Pancreas (tissue), 10 donors: ENCODE measurements at regions not wholly inside any gene's neighbourhood (a gene's known extent, or its start where the extent isn't known, plus 50 kb on each side); places are given as distances from the start of the nearest gene placed in this dataset.
A peak's percentile ranks its signal among the peaks of the same experiment; 100 is the strongest.

Experiments
- ATAC-seq, 4 donors: fragments of 200-7000 bp; cut with Tn5 transposase; one replicate each; pipeline versions ENCODE4 v1.8.0 to v1.9.1; 2020; ENCODE audit warnings: mild to moderate bottlenecking in 4 of 4, moderate library complexity in 4 of 4
- DNase-seq, 6 donors: peaks; one replicate each; pipeline ENCODE4 v3.0.0-alpha.2; 2020
- FAIRE-seq: peaks from 2 replicates; lab custom pipeline; 2012; peaks lifted over from hg19 to GRCh38; lab: Jason Lieb, UNC
- H3K27ac ChIP-seq, 4 donors: fragments of 200-600 bp; sonication (generic); 1 replicate in 3 of 4; 2 replicates in 1 of 4; pipeline versions ENCODE4 v1.5.0 to v1.8.0; 2020
- H3K27me3 ChIP-seq, 4 donors: fragments of 200-600 bp; one replicate each; pipeline ENCODE4 v1.8.0; 2021
- H3K36me3 ChIP-seq, 3 donors: fragments of 200-600 bp; sonication (generic) in 1 of 3; one replicate each; pipeline versions ENCODE4 v1.5.0 to v1.8.0; 2020 to 2021
- H3K4me1 ChIP-seq, 3 donors: fragments of 200-600 bp; one replicate each; pipeline ENCODE4 v1.8.0; 2021
- H3K4me3 ChIP-seq, 4 donors: fragments of 200-600 bp; sonication (generic) in 2 of 4; one replicate each; pipeline versions ENCODE4 v1.5.0 to v1.8.0; 2020 to 2021
- H3K9me3 ChIP-seq, 4 donors: fragments of 200-600 bp; one replicate each; pipeline ENCODE4 v1.8.0; 2021
- CTCF ChIP-seq, 4 donors: fragments of 200-600 bp; sonication (generic) in 3 of 4; IDR thresholded peaks; one replicate each; pipeline versions ENCODE4 v1.5.0 to v1.8.0; 2021; ENCODE audit warnings: antibody characterized with exemption in 4 of 4
- WGBS, 2 donors: extraction: QIAGEN DNeasy Blood & Tissue Kit; methylation state at CpG; one replicate each; pipeline ENCODE4 v1.1.7; 2013; 5-methylcytosine and 5-hydroxymethylcytosine counted together
- intact Hi-C, 3 donors: fragments of 100-400 bp; cut with DNase I; formaldehyde crosslinking; loops; one replicate each; pipeline versions ENCODE4 v1.11.1 to v1.14.2; 2022
- donor health status: healthy with polysubstance abuse.
- donor health status: DM: no; HTN: no; CAD: no; lungs with moderate emphysema.
- donor health status: DM: no; HTN: no; CAD: no.
- donor health status: control.
- donor health status: control.
- donor health status: Bipolar disorder and iron deficiency.
- donor health status: DM: yes; HTN: yes; CAD: no.
- donor health status: DM: no; HTN: no; CAD: no.
- donor health status: DM: no; HTN: no; CAD: no.
- donor health status: DM: yes; HTN: yes; CAD: no.

GRCh38 chrX:4314586-4314985, 601.1 kb upstream of the PRKX start:
- H3K4me3 ChIP-seq = no peak overlapping the region
- FAIRE-seq (no peak), ATAC-seq (no peak), DNase-seq (no peak)
- no peaks in the 10 kb centered on the region for H3K36me3 ChIP-seq
- H3K27me3 ChIP-seq = no peaks in the 10 kb centered on the region
- no peak for TF ChIP-seq CTCF (IDR thresholded peaks at IDR 0.05)
- 77 to 81% methylated on average over 1 of the region's 1 CpG for WGBS, 2 donors
- no peak overlapping the region for H3K27ac ChIP-seq
- no peaks in the 10 kb centered on the region for H3K4me1 ChIP-seq
- H3K9me3 ChIP-seq = no peaks in the 10 kb centered on the region
- intact Hi-C loops = no loop called here

- intact Hi-C loops = no loop called here
- WGBS, 2 donors = 55 to 62% methylated on average over 4 of the region's 4 CpGs
- H3K4me1 ChIP-seq = no peaks in the 10 kb centered on the region
- no peak for TF ChIP-seq CTCF (IDR thresholded peaks at IDR 0.05)
- H3K27me3 ChIP-seq = no peaks in the 10 kb centered on the region
- no peaks in the 10 kb centered on the region for H3K36me3 ChIP-seq
- no peak for FAIRE-seq
- DNase-seq = no peak
- H3K27ac ChIP-seq = no peak overlapping the region
- ATAC-seq = no peak
- no peaks in the 10 kb centered on the region for H3K9me3 ChIP-seq
- no peak overlapping the region for H3K4me3 ChIP-seq
These were observed 563.7 kb upstream of the PRKX start for GRCh38 chrX:4277122-4277521.

- ATAC-seq (no peak), FAIRE-seq (no peak), DNase-seq (no peak)
- H3K36me3 ChIP-seq = no peaks in the 10 kb centered on the region
- no peak overlapping the region for H3K4me3 ChIP-seq
- no peak for TF ChIP-seq CTCF (IDR thresholded peaks at IDR 0.05)
- no peak overlapping the region for H3K27ac ChIP-seq
- H3K4me1 ChIP-seq = no peaks in the 10 kb centered on the region
- H3K27me3 ChIP-seq = no peaks in the 10 kb centered on the region
- 10 to 18% methylated on average over 2 of the region's 2 CpGs for WGBS, 2 donors
- intact Hi-C loops = no loop called here
- no peaks in the 10 kb centered on the region for H3K9me3 ChIP-seq
These were observed 555.2 kb upstream of the PRKX start for GRCh38 chrX:4268676-4269075.

- ATAC-seq (no peak), FAIRE-seq (no peak), DNase-seq (no peak)
- no peaks in the 10 kb centered on the region for H3K4me1 ChIP-seq
- H3K27ac ChIP-seq = no peak overlapping the region
- no peak for TF ChIP-seq CTCF (IDR thresholded peaks at IDR 0.05)
- 58 to 62% methylated on average over 4 of the region's 4 CpGs for WGBS, 2 donors
- no peaks in the 10 kb centered on the region for H3K9me3 ChIP-seq
- intact Hi-C loops = no loop called here
- no peaks in the 10 kb centered on the region for H3K27me3 ChIP-seq
- H3K4me3 ChIP-seq = no peak overlapping the region
- no peaks in the 10 kb centered on the region for H3K36me3 ChIP-seq
These were observed 551.6 kb upstream of the PRKX start for GRCh38 chrX:4265036-4265435.

- Histone ChIP-seq H3K36me3 (no peaks in the 10 kb centered on the region), H3K27me3 (no peaks in the 10 kb centered on the region), H3K4me3 (no peak overlapping the region), H3K9me3 (no peaks in the 10 kb centered on the region), H3K4me1 (no peaks in the 10 kb centered on the region), H3K27ac (no peak overlapping the region)
- TF ChIP-seq CTCF (IDR thresholded peaks at IDR 0.05) = peak in 1 of 4 donors; percentile 9
- FAIRE-seq (no peak), ATAC-seq (no peak), DNase-seq (no peak)
- intact Hi-C loops = no loop called here
- WGBS, 2 donors = 28 to 35% methylated on average over 8 of the region's 8 CpGs
These were observed 549.8 kb upstream of the PRKX start for GRCh38 chrX:4263030-4263803.
